ENCODE measurements at regions not wholly inside any gene's neighbourhood (a gene's known extent, or its start where the extent isn't known, plus 50 kb on each side); places are given as distances from the start of the nearest gene placed in this dataset.

DNA sequence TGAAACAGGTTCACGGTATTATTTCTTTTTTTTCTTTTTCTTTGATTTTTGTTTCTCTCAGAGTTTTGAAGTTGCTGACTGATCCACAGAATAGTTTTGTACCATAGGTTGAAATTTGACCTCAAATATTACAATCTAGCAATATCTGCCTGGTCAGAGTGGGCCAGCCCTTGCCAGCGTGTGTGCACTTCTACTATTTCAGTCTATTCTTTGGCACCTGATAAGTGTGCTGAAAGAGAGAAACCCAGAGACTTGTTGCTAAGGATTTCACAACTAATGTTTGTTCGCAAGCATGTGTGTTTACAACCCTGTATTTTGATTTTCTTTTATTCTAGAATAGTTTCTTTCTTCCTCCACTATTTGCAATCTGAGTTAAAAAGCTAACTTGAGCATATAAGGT, 1125.2 kb upstream of the CNTN5 start:
- Histone ChIP-seq H3K4me2 (ENCODE audit: low read length) (no peak overlapping the region), H3K36me3 (ENCODE audit: control insufficient read depth, low read length) (no peaks in the 10 kb centered on the region), H3K27me3 (ENCODE audit: control insufficient read depth, low read length) (no peaks in the 10 kb centered on the region), H3K79me2 (ENCODE audit: control insufficient read depth, low read length) (no peaks in the 10 kb centered on the region), H4K20me1 (ENCODE audit: control insufficient read depth, insufficient read depth, low read depth, low read length) (no peaks in the 10 kb centered on the region), H3K9me2 (replicated peaks; ENCODE audit: control insufficient read depth, low read length) (no peaks in the 10 kb centered on the region; the same call in 1 of the 2 replicates), H3F3A (ENCODE audit: control insufficient read depth, insufficient read depth) (no peaks in the 10 kb centered on the region), H3K27ac (ENCODE audit: low read depth, low read length) (no peak overlapping the region), H3K4me3 (ENCODE audit: low read length) (no peak overlapping the region), H3K4me1 (ENCODE audit: control insufficient read depth, low read length) (no peaks in the 10 kb centered on the region), H3K9me3 (ENCODE audit: control insufficient read depth, insufficient read depth, low read length) (no peaks in the 10 kb centered on the region)
- TF ChIP-seq EZH2phosphoT487 (IDR thresholded peaks at IDR 0.05; ENCODE audit: borderline replicate concordance, low read length) (no peak), CTCF (IDR thresholded peaks at IDR 0.05; ENCODE audit: low read depth, low read length, poor library complexity, severe bottlenecking) (no peak)

DNA sequence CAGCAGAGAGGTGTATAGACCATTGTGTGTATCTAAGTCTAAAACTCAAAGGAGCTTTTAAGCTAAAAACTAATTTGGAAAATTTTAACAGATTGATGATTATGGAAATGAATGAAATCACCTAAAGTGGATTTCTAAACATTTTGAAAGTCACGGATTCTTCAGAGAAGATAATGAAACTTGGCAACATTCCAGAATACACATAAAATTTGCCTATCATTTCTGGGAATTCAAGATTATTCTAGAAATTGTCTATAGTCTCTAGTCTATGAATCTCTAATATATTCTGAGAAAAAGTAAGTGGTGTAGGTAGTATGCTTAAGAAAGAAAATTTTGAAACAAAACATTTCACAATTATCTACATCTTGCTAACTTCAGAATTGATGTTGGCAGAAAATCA, 1117.9 kb upstream of the CNTN5 start:
- H4K20me1 ChIP-seq (ENCODE audit: control insufficient read depth, insufficient read depth, low read depth, low read length), result no peaks in the 10 kb centered on the region
- H3K27ac ChIP-seq (ENCODE audit: low read depth, low read length), result no peak overlapping the region
- H3F3A ChIP-seq (ENCODE audit: control insufficient read depth, insufficient read depth), result no peaks in the 10 kb centered on the region
- H3K4me3 ChIP-seq (ENCODE audit: low read length), result no peak overlapping the region
- no peaks in the 10 kb centered on the region for H3K4me1 ChIP-seq (ENCODE audit: control insufficient read depth, low read length)
- no peaks in the 10 kb centered on the region for H3K27me3 ChIP-seq (ENCODE audit: control insufficient read depth, low read length)
- H3K4me2 ChIP-seq (ENCODE audit: low read length), result no peak overlapping the region
- no peaks in the 10 kb centered on the region for H3K79me2 ChIP-seq (ENCODE audit: control insufficient read depth, low read length)
- H3K9me3 ChIP-seq (ENCODE audit: control insufficient read depth, insufficient read depth, low read length), result no peaks in the 10 kb centered on the region
- TF ChIP-seq EZH2phosphoT487 (IDR thresholded peaks at IDR 0.05; ENCODE audit: borderline replicate concordance, low read length) (no peak), CTCF (IDR thresholded peaks at IDR 0.05; ENCODE audit: low read depth, low read length, poor library complexity, severe bottlenecking) (no peak)
- no peaks in the 10 kb centered on the region for H3K9me2 ChIP-seq (replicated peaks; ENCODE audit: control insufficient read depth, low read length)
- no peaks in the 10 kb centered on the region for H3K36me3 ChIP-seq (ENCODE audit: control insufficient read depth, low read length)

GRCh38 chr11:97905101-97905500, 1115.6 kb upstream of the CNTN5 start:
- TF ChIP-seq EZH2phosphoT487 (IDR thresholded peaks at IDR 0.05; ENCODE audit: borderline replicate concordance, low read length) (no peak), CTCF (IDR thresholded peaks at IDR 0.05; ENCODE audit: low read depth, low read length, poor library complexity, severe bottlenecking) (no peak)
- Histone ChIP-seq H3K27ac (ENCODE audit: low read depth, low read length) (no peak overlapping the region), H3K9me3 (ENCODE audit: control insufficient read depth, insufficient read depth, low read length) (no peaks in the 10 kb centered on the region), H3K9me2 (replicated peaks; ENCODE audit: control insufficient read depth, low read length) (no peaks in the 10 kb centered on the region), H3K27me3 (ENCODE audit: control insufficient read depth, low read length) (no peaks in the 10 kb centered on the region), H4K20me1 (ENCODE audit: control insufficient read depth, insufficient read depth, low read depth, low read length) (no peaks in the 10 kb centered on the region), H3K79me2 (ENCODE audit: control insufficient read depth, low read length) (no peaks in the 10 kb centered on the region), H3K4me3 (ENCODE audit: low read length) (no peak overlapping the region), H3K4me2 (ENCODE audit: low read length) (no peak overlapping the region), H3K4me1 (ENCODE audit: control insufficient read depth, low read length) (no peaks in the 10 kb centered on the region), H3K36me3 (ENCODE audit: control insufficient read depth, low read length) (no peaks in the 10 kb centered on the region), H3F3A (ENCODE audit: control insufficient read depth, insufficient read depth) (no peaks in the 10 kb centered on the region)

DNA sequence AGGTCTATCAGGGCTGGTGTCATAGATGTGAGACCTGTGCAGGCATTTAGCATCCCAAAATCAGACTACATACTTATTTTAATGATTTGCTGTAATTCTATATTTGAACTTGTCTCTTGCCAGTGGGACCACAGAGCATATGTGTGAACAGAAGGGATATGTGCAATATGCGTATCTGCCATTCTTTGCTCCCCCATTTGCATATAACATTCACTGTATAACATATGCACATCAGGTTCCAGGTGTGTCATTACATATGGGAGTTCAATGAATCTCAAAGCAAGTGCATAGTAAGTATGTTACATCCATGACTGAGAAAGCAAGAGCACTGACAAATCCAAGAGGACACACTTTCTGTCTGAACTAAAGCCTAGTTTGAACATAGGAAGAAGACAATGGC, 1115.1 kb upstream of the CNTN5 start:
- H3K36me3 ChIP-seq (ENCODE audit: control insufficient read depth, low read length), result no peaks in the 10 kb centered on the region
- no peak overlapping the region for H3K4me2 ChIP-seq (ENCODE audit: low read length)
- H3K9me3 ChIP-seq (ENCODE audit: control insufficient read depth, insufficient read depth, low read length), result no peaks in the 10 kb centered on the region
- no peak overlapping the region for H3K4me3 ChIP-seq (ENCODE audit: low read length)
- H3K4me1 ChIP-seq (ENCODE audit: control insufficient read depth, low read length), result no peaks in the 10 kb centered on the region
- H4K20me1 ChIP-seq (ENCODE audit: control insufficient read depth, insufficient read depth, low read depth, low read length), result no peaks in the 10 kb centered on the region
- no peaks in the 10 kb centered on the region for H3K9me2 ChIP-seq (replicated peaks; ENCODE audit: control insufficient read depth, low read length)
- no peaks in the 10 kb centered on the region for H3K79me2 ChIP-seq (ENCODE audit: control insufficient read depth, low read length)
- no peaks in the 10 kb centered on the region for H3K27me3 ChIP-seq (ENCODE audit: control insufficient read depth, low read length)
- H3F3A ChIP-seq (ENCODE audit: control insufficient read depth, insufficient read depth), result no peaks in the 10 kb centered on the region
- H3K27ac ChIP-seq (ENCODE audit: low read depth, low read length), result no peak overlapping the region
- TF ChIP-seq CTCF (IDR thresholded peaks at IDR 0.05; ENCODE audit: low read depth, low read length, poor library complexity, severe bottlenecking) (no peak), EZH2phosphoT487 (IDR thresholded peaks at IDR 0.05; ENCODE audit: borderline replicate concordance, low read length) (no peak)
